ENCODE measurements at regions not wholly inside any gene's neighbourhood (a gene's known extent, or its start where the extent isn't known, plus 50 kb on each side); places are given as distances from the start of the nearest gene placed in this dataset.

- no peak for DNase-seq
- TF ChIP-seq CTCF (IDR thresholded peaks at IDR 0.05; ENCODE audit: low read depth, low read length) = no peak
- Histone ChIP-seq H3K4me1 (no peaks in the 10 kb centered on the region), H3K27me3 (no peaks in the 10 kb centered on the region), H3K9me3 (no peaks in the 10 kb centered on the region), H3K36me3 (no peaks in the 10 kb centered on the region), H3K4me3 (ENCODE audit: low read depth, low read length) (no peak overlapping the region)
These were observed 745.6 kb upstream of the LUZP2 start for GRCh38 chr11:23751280-23751679.

- no peak overlapping the region for H3K4me3 ChIP-seq (ENCODE audit: low read depth, low read length)
- H3K4me1 ChIP-seq = no peaks in the 10 kb centered on the region
- no peaks in the 10 kb centered on the region for H3K9me3 ChIP-seq
- no peak for DNase-seq
- no peaks in the 10 kb centered on the region for H3K27me3 ChIP-seq
- no peaks in the 10 kb centered on the region for H3K36me3 ChIP-seq
- TF ChIP-seq CTCF (IDR thresholded peaks at IDR 0.05; ENCODE audit: low read depth, low read length) = no peak
These were observed 741.8 kb upstream of the LUZP2 start for GRCh38 chr11:23755076-23755475.

- H3K9me3 ChIP-seq = no peaks in the 10 kb centered on the region
These were observed 741.1 kb upstream of the LUZP2 start for GRCh38 chr11:23755769-23756168.

GRCh38 chr11:23759489-23759888 lies 737.4 kb upstream of the LUZP2 start:
- Histone ChIP-seq H3K4me1 (no peaks in the 10 kb centered on the region), H3K27me3 (no peaks in the 10 kb centered on the region), H3K4me3 (ENCODE audit: low read depth, low read length) (no peak overlapping the region), H3K9me3 (no peaks in the 10 kb centered on the region), H3K36me3 (no peaks in the 10 kb centered on the region)
- DNase-seq = no peak
- TF ChIP-seq CTCF (IDR thresholded peaks at IDR 0.05; ENCODE audit: low read depth, low read length) = no peak

More at GRCh38 chr11:23755769-23756168, 741.1 kb upstream of the LUZP2 start:
- Histone ChIP-seq H3K4me1 (no peaks in the 10 kb centered on the region), H3K36me3 (no peaks in the 10 kb centered on the region), H3K4me3 (ENCODE audit: low read depth, low read length) (no peak overlapping the region), H3K27me3 (no peaks in the 10 kb centered on the region)
- no peak for TF ChIP-seq CTCF (IDR thresholded peaks at IDR 0.05; ENCODE audit: low read depth, low read length)
- DNase-seq = no peak

GRCh38 chr11:23764286-23764685 lies 732.6 kb upstream of the LUZP2 start:
- Histone ChIP-seq H3K9me3 (no peaks in the 10 kb centered on the region), H3K4me3 (ENCODE audit: low read depth, low read length) (no peak overlapping the region), H3K27me3 (no peaks in the 10 kb centered on the region), H3K36me3 (no peaks in the 10 kb centered on the region), H3K4me1 (no peaks in the 10 kb centered on the region)
- TF ChIP-seq CTCF (IDR thresholded peaks at IDR 0.05; ENCODE audit: low read depth, low read length) = no peak
- DNase-seq = no peak

GRCh38 chr11:23765682-23766252 lies 731.1 kb upstream of the LUZP2 start:
- TF ChIP-seq CTCF (IDR thresholded peaks at IDR 0.05; ENCODE audit: low read depth, low read length) = no peak
- no peak overlapping the region for H3K4me3 ChIP-seq (ENCODE audit: low read depth, low read length)
- H3K27me3 ChIP-seq = no peaks in the 10 kb centered on the region
- no peaks in the 10 kb centered on the region for H3K9me3 ChIP-seq
- H3K36me3 ChIP-seq = no peaks in the 10 kb centered on the region
- no peaks in the 10 kb centered on the region for H3K4me1 ChIP-seq
- no peak for DNase-seq
